HG03060 (cell line): ENCODE measurements at regions not wholly inside any gene's neighbourhood (a gene's known extent, or its start where the extent isn't known, plus 50 kb on each side); places are given as distances from the start of the nearest gene placed in this dataset.

Experiments used
- ATAC-seq: cut with Tn5 transposase; IDR thresholded peaks from one replicate; pipeline ENCODE4 v1.9.1; 2021; ENCODE audit warnings: low read depth, moderate number of reproducible peaks; ENCODE audit not compliant: unreplicated experiment

DNA sequence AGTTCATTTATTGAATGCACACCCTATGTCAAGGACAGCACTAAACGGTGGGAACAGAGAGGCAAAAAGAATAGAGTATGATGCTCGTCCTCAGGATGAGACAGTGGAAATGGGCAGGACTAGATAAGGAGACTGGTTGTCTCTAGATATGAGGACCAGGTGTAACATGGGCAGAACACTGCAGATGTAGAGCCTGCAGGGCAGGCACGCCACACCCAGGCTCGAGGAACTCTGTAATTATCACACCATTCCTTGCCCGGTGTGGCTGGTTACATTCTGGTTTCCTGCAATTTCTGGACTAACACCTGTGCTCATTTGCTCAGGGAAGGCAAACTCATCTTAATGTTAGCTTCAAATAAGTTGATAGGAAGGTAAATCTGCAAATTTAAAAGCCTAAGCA is 334.4 kb downstream of the DHX15 start:
- no peak for ATAC-seq

DNA sequence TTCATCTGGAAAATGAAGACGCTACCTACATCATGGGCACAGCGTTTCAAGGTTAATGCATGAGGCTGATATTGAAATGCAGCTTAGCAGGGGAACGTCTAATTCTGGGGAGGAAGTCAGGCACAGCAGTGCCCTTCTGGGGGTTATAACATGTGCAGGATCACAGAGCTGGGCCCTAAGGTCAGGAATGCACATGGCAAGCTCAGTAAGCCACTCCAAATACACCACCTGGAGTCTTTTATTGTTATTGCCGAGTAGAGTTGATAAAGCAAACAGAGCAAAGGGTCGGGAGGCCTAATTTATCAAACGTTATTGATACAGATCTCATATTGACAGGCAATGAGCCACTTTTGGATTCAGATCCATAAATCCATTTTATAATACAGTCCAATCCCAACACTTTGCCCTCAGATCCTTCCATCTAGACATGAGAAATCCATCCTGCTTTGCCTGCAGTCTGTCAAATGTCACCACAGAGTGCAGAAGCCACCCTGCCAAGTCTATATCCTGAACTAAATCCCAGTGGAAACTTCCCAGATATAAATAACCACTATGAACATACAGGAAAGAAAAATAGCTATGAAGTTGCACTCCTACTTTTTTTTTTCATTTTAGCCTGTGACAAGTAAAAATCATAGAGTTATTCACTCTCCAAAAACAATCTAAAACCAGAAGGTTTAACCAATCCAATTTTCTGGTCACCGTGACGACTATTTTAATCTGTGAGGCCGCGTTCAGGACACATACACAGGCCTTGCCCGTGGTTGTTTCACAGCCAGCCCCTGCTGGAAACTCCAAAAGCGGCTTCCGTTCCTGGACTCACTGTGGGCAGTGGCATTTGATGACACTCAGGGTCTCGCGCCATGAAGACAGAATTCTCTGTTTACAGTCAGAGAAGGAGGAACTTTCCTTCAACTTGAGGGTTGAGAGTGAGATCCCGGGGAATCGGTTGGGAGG is 335.4 kb downstream of the DHX15 start:
- ATAC-seq = no peak

DNA sequence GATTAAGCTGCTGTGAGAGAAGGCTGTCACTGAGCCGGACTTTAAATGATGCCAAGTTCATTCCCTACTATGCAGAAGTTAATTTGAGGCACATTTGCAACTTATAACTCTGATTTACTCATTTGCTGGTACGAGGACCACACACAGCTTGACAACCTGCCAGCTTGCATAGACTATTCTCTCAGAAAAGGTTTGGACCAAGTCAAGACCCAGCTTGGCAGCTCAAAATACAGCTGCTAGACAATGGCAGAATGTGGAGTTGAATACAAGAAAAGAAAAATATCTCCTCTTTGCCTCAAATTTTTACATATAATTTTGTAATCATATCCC is 338.9 kb downstream of the DHX15 start:
- no peak for ATAC-seq

DNA sequence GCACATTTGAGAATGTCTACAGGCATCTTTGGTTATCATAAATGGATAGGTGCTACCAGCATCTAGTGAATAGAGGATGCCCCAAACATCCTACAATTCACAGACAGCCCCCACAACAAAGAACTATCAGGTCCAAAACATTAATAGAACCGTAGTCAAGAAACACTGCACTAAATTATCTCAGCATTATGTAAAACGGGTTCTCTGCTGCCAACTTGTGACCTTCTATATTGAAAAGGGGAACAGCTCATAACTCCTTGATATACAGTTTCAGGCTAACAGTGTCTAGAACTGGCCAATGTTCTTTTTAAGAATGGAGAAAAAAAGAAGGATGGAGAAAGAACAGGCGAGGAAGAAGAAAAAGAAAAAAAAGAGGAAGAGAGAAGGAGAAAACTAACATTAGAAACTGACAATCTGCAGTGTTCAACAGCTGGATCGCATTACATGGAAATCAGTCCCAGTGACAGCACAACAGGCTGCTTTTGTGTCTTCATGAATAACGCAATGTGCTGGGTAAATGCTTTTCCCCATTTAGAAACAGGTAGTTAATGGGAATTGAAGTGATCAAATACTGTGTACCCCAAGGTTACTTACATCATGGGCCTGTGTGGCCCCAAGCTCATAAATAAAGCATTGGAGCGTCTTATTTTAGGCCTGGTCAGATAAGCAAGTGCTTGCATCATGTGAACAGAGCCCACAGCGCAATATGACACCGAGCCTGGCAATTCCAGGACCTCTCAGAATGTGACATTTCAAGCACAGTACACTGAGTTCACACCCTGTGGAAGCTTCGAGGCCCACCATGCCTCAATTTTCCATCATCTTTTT is 339.5 kb downstream of the DHX15 start:
- no peak for ATAC-seq

DNA sequence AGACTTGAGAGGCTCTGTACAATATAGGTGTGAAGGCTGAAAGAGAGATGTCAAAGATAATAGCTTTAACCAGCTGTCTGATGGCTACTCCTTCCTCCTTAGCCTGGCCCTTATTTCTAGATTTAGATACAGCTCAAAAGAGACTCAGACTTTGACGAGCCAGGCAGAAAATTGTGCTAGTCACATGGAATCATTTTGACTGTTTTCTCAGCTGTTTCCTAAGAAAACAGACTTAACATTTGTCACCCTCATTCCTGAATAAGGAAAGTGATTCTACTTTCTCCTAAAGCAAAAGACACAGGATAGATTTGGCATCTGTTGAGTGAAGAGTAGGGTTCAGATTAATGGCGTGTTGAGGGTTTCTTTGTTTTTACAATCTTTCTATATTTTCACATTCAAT is 340.7 kb downstream of the DHX15 start:
- no peak for ATAC-seq

DNA sequence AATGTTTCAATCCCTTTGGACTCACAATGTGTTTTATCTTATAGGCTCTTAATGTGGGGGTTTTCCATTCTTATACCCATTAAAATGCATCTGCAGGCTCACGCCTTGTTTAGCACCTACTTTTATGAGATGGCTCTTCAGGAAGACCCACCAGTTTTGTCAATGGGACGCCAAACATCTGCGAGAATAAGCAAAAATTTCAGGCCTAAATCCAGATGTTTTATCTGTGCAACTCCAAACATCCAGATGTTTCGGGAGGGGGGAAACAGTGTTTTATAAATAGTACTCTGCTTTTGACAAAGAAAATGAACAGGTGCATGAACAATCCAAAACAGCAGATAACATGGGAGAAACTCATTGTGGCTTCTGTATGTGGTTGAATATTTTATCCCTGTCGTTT is 342.8 kb downstream of the DHX15 start:
- ATAC-seq = no peak

DNA sequence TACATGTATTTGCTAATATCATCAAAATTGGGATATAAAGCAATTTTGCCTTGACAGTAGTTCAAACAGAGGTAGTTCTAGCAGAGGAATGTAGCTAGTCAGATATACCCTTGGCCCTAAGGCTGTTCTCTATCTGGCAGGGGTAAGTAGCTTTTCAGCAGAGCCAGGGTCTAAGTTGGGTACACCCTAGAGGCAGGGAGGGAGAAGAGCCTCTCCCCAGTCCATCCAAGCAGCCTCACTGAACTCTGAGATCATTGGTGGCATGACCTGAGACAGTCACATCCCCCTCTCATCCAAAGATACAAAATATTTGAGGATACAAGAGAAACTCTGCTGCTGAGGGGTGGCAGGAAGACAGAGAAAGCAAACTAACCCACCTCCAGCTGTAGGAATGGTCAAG is 343.7 kb downstream of the DHX15 start:
- ATAC-seq = no peak

DNA sequence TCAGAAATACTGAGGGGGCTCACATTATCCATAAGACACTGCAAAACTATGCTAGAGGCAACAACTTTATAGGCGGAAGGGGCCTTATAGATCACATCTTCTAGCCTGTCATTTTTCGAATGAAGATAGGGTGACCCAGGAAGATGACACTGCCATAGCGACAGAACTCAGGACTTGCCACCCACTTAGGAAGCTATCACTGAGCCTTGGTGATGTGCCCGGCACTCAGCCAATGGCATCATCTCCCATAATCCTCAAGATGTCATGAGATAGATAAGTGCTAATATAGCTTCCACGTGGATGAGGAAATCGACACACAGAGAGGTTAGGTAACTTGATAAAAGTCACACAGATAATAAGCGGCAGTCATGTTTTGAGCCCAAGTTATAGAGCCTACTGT is 346.6 kb downstream of the DHX15 start:
- ATAC-seq = no peak

DNA sequence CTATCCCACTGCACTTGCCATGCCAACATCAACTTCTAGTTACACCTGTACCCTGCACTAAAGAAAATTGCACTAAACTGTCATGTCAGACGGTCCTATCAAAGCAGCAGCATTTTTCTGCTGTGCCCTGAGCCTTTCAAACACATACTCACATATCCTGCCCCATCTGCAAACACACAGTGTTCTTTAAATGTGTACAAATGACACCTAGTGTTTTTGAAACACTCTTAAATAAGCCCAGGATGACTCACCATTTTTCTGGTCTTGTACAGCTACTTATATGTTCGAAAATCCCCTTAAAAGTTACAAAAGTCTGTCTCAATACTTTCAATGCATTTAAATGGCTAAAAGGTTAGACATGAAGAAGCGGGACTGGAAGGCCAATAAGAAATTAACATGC is 346.7 kb upstream of the PPARGC1A start:
- ATAC-seq = no peak

DNA sequence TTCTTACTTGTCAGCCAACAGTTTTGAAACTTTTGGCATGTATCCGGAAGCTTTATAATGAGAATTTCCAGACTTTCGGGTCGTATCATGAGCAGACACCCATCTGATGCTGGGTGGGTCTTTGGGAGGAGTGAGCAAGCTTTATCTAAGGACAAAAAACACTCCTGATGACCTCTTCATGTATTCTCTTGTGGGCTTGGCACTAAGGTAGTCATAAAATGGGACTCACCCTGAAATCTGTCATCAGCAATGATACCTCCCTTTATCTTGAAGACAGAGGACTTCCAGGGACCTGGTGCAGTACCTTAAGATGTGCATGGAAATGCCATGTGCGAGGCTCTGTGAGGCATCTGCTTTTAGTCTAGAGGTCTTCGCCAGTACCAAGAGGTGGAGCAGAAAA is 346.3 kb upstream of the PPARGC1A start:
- no peak for ATAC-seq

DNA sequence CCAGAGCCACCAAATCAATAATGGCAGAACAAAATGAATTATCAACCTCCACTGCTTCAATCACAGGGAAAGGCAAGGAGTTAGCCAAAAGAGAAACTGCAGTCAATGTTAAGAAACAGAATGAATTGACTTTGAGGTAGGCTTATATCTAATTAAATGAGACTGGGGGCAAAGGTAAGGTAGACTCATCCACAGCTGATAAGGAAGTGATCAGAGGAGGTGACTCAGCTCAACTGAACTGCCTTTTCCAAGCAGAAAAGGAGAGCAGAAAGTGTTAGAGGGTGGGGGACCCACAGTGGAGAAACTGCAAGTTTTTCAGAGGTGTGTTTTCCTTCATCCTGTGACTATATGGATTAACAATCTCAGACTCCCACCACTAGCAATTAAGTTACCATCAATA is 345.8 kb upstream of the PPARGC1A start:
- no peak for ATAC-seq

DNA sequence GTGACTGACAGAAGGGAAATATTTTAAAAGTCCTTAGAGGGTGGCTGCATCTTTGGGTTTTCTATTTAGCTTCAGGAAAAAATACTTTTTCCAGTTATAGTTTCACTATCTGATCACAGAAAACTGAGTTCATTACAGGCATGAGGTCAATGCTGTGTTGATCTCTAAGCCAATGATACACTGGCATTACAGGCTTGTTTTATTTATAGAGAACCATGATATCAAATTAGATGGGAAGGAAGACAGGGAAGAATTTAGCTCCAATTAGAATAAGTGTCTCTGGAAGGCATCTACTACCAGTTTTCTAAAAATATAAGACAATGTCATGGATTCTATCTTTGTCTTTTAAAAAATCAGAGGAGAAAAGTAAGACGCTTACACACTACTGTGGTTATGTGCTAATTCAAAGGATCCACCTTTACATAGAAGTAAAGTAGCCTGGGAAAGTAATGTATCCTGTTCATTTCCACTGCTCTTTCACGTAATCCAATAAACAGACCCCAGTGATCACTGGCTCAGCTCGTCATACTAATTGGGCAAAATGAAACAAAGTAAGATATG is 344.5 kb upstream of the PPARGC1A start:
- no peak for ATAC-seq

DNA sequence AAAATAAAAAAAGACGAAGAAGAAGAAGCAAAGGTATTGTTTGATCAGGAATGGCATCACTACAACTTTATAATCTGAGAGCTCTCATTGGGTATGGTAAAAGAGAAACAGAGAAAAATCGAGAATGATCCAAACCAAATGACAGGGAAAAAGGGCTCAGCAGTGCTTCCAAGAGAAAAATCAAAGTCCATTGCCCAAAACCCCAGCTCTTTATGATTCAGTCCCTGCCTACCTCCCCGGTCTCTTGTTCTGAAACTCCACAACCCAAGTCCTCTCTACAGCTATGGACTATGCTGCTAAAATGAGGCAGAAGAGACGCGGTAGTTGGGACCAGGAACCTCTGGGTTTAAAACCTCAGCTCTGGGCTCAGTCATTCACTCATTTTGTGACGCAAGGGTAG is 341.1 kb upstream of the PPARGC1A start:
- ATAC-seq = no peak

DNA sequence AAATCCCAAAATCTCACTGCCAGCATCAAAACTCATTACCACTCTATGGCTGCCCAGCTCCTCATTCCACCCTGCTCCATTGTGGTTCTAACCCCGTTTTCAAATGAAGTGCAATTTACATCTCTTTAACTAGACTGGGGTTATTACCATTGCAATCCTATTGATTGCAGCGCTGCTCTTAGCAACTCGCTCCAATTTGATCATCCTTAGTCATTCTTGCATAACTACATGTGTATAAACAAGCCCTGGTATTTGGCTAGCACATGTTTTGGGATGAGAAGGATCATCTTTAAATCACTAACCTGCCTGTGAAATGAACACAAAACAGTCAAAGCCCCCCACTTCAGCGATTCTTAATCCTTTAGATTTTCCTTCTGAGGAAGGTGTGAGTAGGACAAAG is 340.1 kb upstream of the PPARGC1A start:
- ATAC-seq = no peak

DNA sequence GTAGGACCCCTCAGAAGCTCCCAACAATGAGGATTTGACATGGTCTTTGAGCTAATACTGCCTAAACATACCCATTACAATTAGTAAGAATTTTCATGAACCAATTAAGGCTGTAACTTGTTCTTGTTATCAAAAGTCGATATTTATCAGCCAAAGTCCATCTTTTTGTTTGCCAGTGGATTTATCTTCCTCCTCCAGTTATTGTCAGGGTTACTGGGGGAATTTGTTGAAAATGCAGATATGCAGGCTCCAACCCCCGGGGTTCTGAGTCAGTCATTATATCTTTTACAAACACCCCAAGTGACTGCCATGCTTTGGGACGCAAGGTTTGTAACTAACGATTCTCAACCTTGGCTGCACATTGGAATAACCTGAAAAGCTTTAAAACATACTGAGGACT is 338.8 kb upstream of the PPARGC1A start:
- ATAC-seq = no peak

DNA sequence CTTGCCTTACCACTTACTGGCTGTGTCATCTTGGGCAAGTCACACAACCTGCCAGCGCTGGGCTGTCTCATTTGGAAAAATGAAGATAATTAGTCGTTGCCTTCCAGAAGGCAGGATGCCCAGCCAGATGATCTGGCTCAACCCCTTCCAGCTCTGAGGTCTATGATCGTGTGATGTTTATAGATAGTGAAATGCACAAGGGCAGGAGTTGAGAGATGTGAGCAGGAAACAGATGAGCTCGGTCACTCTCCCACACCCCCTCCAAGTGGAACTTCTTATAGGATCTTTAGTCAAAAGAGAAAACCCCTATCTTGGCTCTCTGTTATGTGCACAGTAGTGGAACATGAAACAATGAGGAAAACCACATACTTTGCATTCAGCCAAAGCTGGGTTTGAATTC is 336.8 kb upstream of the PPARGC1A start:
- ATAC-seq = no peak

DNA sequence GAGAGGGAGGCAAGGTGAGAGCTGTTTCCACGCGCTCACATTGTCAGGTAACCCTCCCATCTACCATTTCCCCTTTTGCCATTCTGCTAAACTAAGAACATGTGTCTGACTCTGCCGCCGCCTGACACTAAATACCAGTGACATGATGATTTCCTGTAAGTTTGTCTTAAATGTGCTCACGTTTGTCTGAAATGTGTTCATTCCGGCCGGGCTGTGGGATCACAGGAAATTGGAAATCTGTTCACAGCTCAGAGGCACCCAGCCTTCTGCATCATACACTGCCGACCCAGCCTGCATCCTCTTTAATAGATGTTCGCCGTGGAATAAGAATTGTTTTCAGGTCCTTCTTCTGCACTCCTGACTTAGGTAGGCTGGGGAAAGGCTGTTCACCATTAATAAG is 336.2 kb upstream of the PPARGC1A start:
- no peak for ATAC-seq

DNA sequence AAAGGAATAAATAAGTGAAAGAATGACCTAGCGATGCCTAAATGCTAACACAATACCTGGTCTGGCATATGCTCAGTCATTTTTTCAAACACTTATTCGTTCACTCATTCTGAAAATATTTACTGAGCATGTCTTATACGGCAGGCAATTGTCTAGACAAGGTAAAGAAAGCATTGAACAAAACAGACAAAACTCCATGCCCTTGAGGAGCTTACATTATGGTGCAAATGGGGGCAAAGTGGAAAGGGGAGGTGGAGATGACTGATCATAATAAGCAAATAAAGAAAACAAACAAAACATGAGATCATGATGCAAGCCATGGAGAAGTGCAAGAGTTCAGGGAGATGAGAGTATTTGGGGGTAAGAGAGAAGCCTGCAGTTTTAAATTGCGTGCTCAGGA is 334.6 kb upstream of the PPARGC1A start:
- ATAC-seq = no peak

DNA sequence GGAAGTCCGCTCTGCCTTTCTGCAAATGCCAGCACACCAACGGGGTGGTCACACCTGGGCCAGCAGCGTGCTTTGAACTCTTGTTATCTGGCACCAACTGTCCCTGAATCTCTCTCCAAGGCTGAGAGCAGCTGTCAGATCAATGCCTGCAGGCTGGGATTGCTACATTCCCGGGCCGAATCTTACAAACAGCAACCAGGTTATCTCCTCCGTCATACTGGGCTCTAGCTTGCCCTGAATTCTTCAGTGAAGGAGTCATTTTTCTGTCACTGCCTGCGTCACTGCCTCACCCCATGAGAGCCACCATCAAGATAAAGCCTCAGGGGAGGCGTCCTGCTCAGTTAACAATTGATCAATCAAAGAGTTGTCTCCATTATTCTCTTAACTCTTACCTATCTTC is 329.4 kb upstream of the PPARGC1A start:
- ATAC-seq = no peak

DNA sequence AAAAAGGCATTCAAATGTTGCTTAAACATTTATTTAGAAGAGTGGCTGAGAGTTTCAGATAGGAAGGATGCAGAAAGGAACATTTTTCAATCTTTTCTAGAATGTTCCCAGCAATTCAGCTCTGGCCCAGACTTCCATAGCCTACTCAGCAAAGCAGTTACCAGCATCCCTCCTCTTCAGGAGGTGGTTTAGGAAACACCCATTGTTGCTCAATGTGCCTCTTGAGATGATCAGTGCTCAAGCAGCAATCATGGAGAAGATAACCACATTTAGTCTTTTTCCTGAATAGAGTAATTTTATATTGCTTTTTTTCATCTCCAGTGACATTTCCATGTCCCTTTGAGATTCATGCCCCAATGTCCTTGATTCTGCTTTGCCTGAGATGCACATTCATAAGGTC is 328.7 kb upstream of the PPARGC1A start:
- no peak for ATAC-seq

DNA sequence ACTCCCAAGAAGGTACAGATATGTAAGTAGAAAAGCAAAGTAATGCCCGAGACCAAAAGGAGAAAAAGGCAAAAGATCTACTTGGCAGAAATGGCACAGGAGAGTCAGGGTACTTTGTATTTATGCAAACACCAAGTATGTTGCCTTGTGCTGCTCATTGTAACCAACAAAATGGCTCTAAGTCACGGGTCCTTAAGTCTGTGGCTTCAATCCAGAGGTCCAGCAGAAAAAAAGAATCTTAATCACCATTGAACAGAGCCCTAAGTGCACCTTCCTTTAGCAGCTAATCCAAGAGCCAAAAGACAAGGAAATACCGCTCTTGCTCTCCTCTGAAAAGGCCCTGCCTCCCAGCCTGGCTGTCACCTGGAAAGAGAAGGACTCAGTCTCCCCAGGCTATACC is 324.9 kb upstream of the PPARGC1A start:
- no peak for ATAC-seq

DNA sequence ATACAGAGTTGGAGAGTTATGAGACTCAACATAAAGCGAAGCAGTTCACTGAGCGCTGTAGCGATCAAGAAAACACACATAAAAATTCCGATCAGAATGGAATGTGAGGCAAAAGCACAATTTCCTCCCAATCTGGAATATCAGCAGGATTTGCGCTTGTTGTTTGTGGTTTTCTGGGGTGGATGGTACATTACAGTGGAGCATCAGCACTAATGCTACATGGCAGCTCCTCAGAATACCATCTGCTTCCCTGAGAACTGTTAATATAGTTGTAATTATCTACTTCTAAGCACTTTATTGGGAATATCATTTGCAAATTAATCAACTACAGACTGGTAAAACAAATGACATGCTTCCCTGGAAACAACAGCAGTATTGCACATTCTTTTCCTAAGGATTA is 324.1 kb upstream of the PPARGC1A start:
- no peak for ATAC-seq
